OCI-LY1 (cell line): ENCODE measurements at regions not wholly inside any gene's neighbourhood (a gene's known extent, or its start where the extent isn't known, plus 50 kb on each side); places are given as distances from the start of the nearest gene placed in this dataset.

Experiments used
- H2AFZ ChIP-seq: fragments of 200-600 bp; sonication (generic), shearing (Covaris generic); 2 replicates; pipeline ENCODE4 v1.6.0; 2014; ENCODE audit warnings: antibody characterized with exemption, mild to moderate bottlenecking, low read length
- H3F3A ChIP-seq: fragments of 200-600 bp; sonication (generic), shearing (Covaris generic); 2 replicates; pipeline ENCODE4 v1.6.0; 2014; ENCODE audit warnings: mild to moderate bottlenecking, antibody characterized with exemption, low read length, moderate library complexity; ENCODE audit not compliant: insufficient read depth
- H3K27ac ChIP-seq: fragments of 200-600 bp; sonication (generic); 2 replicates; pipeline ENCODE4 v1.5.1; 2014; ENCODE audit warnings: low read length, mixed run types, mild to moderate bottlenecking, low read depth; ENCODE audit not compliant: poor library complexity, severe bottlenecking
- H3K27me3 ChIP-seq: fragments of 200-600 bp; sonication (generic); 2 replicates; pipeline ENCODE4 v1.6.0; 2014; ENCODE audit warnings: antibody characterized with exemption, mild to moderate bottlenecking, low read length, moderate library complexity; ENCODE audit not compliant: insufficient read depth
- H3K36me3 ChIP-seq: fragments of 200-600 bp; sonication (generic); 2 replicates; pipeline ENCODE4 v1.6.1; 2014; ENCODE audit warnings: mild to moderate bottlenecking, antibody characterized with exemption, low read length, moderate library complexity, mixed read lengths; ENCODE audit not compliant: insufficient read depth
- H3K4me1 ChIP-seq: fragments of 200-600 bp; sonication (generic); 2 replicates; pipeline ENCODE4 v1.5.1; 2014; ENCODE audit warnings: mild to moderate bottlenecking, low read length, moderate library complexity; ENCODE audit not compliant: insufficient read depth, severe bottlenecking
- H3K4me2 ChIP-seq: fragments of 200-600 bp; sonication (generic), shearing (Covaris generic); 2 replicates; pipeline ENCODE4 v1.6.1; 2014; ENCODE audit warnings: low read length
- H3K4me3 ChIP-seq: fragments of 200-600 bp; sonication (generic); 2 replicates; pipeline ENCODE4 v1.5.1; 2014; ENCODE audit warnings: low read length, low read depth, mild to moderate bottlenecking, mixed read lengths; ENCODE audit not compliant: poor library complexity, severe bottlenecking
- H3K79me2 ChIP-seq: fragments of 200-600 bp; shearing (Covaris generic); 2 replicates; pipeline ENCODE4 v1.6.1; 2016; ENCODE audit warnings: mixed run types, low read length, mixed read lengths; ENCODE audit not compliant: insufficient read depth
- H3K9ac ChIP-seq: fragments of 200-600 bp; sonication (generic), shearing (Covaris generic); 2 replicates; pipeline ENCODE4 v1.6.1; 2014; ENCODE audit warnings: mild to moderate bottlenecking, low read length, mixed read lengths
- H3K9me2 ChIP-seq: fragments of 200-600 bp; sonication (generic), shearing (Covaris generic); 2 replicates; pipeline ENCODE4 v1.6.1; 2014; ENCODE audit warnings: low read depth, mild to moderate bottlenecking, low read length, mixed read lengths
- H3K9me3 ChIP-seq: fragments of 200-600 bp; shearing (Covaris generic); 2 replicates; pipeline ENCODE4 v1.6.1; 2014; ENCODE audit warnings: low read length, mixed read lengths
- H4K20me1 ChIP-seq: fragments of 200-600 bp; sonication (generic), shearing (Covaris generic); 2 replicates; pipeline ENCODE4 v1.6.0; 2016; ENCODE audit warnings: mild to moderate bottlenecking, low read length; ENCODE audit not compliant: insufficient read depth
- EZH2 ChIP-seq: fragments of 200-600 bp; sonication (generic), shearing (Covaris generic); IDR thresholded peaks from 2 replicates; pipeline ENCODE4 v1.8.0; 2017; ENCODE audit warnings: borderline replicate concordance, mixed run types, mild to moderate bottlenecking, antibody characterized with exemption, low read length, moderate library complexity, mixed read lengths
- TF ChIP-seq, protein P1 (sequence below): fragments of 200-600 bp; sonication (generic), shearing (Covaris generic); IDR thresholded peaks from 2 replicates; pipeline ENCODE4 v1.5.1; 2017; ENCODE audit warnings: mild to moderate bottlenecking, antibody characterized with exemption, low read length, moderate library complexity, mixed read lengths

- Histone ChIP-seq H3K9ac (no peak overlapping the region), H3K27me3 (no peaks in the 10 kb centered on the region), H3F3A (no peaks in the 10 kb centered on the region), H3K4me1 (no peaks in the 10 kb centered on the region), H3K4me2 (no peak overlapping the region), H4K20me1 (no peaks in the 10 kb centered on the region), H2AFZ (no peak overlapping the region), H3K79me2 (no peaks in the 10 kb centered on the region), H3K4me3 (no peak overlapping the region), H3K9me3 (no peaks in the 10 kb centered on the region), H3K36me3 (no peaks in the 10 kb centered on the region), H3K9me2 (no peaks in the 10 kb centered on the region), H3K27ac (no peak overlapping the region)
- TF ChIP-seq, protein P1, sequence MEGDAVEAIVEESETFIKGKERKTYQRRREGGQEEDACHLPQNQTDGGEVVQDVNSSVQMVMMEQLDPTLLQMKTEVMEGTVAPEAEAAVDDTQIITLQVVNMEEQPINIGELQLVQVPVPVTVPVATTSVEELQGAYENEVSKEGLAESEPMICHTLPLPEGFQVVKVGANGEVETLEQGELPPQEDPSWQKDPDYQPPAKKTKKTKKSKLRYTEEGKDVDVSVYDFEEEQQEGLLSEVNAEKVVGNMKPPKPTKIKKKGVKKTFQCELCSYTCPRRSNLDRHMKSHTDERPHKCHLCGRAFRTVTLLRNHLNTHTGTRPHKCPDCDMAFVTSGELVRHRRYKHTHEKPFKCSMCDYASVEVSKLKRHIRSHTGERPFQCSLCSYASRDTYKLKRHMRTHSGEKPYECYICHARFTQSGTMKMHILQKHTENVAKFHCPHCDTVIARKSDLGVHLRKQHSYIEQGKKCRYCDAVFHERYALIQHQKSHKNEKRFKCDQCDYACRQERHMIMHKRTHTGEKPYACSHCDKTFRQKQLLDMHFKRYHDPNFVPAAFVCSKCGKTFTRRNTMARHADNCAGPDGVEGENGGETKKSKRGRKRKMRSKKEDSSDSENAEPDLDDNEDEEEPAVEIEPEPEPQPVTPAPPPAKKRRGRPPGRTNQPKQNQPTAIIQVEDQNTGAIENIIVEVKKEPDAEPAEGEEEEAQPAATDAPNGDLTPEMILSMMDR, result no peak
- TF ChIP-seq EZH2, result no peak
Observed at GRCh38 chr9:109609060-109609459, 111.0 kb upstream of the PTPN3 start.

DNA sequence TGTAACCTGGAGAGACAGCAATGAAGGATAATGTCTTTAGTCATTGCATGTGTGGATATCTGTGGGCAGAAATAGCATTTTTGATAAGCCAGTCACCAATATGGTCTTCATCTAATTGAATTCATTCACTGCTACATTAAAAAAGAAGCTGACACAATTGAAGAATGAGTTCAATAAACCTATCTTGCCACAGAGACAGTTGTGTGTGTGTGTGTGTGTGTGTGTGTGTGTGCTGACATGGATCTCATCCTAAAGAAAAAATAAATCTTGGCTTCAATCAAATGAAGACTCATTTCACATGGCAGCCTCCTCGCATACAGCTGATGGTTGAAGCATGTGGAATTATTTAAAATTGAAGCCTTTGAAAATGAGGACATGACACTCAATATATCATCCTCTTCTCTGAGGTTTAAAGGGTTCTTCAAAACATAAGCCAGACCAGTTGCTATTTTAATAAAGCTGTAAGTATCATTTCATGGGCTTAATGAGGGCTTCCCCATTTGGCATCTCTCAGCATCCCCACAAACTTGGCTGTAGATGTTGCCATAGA lies 118.5 kb upstream of the PTPN3 start:
- no peak for TF ChIP-seq EZH2

DNA sequence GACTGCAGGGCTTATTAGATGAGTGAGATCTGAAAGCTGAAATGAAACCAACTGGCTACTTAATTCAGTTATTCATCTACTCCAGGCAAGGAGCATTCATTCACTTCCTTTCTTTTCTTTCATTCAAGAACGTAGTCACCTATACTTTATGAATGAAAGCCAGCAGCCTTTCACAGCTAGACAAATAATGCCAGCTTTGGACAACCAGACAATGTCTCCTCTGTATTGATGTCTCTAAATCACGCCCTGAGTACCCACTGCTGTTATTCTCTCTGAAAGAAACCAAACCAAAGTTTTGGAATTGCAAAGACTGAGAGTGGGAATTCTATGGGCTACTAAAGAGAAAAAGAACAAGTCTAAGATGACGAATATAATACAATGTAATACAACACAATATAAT lies 121.2 kb upstream of the PTPN3 start:
- no peaks in the 10 kb centered on the region for H3K27me3 ChIP-seq
- no peaks in the 10 kb centered on the region for H3K79me2 ChIP-seq
- H3F3A ChIP-seq, result no peaks in the 10 kb centered on the region
- H3K27ac ChIP-seq, result no peak overlapping the region
- H3K4me2 ChIP-seq, result no peak overlapping the region
- H3K4me3 ChIP-seq, result no peak overlapping the region
- H3K36me3 ChIP-seq, result no peaks in the 10 kb centered on the region
- no peaks in the 10 kb centered on the region for H3K4me1 ChIP-seq
- H3K9me3 ChIP-seq, result no peaks in the 10 kb centered on the region
- no peaks in the 10 kb centered on the region for H3K9me2 ChIP-seq
- TF ChIP-seq EZH2, result no peak
- TF ChIP-seq, protein P1, result no peak
- no peaks in the 10 kb centered on the region for H4K20me1 ChIP-seq
- no peak overlapping the region for H3K9ac ChIP-seq
- no peak overlapping the region for H2AFZ ChIP-seq

More for the DNA sequence above, 118.5 kb upstream of the PTPN3 start:
- H3F3A ChIP-seq, result no peaks in the 10 kb centered on the region
- H3K4me2 ChIP-seq, result no peak overlapping the region
- no peaks in the 10 kb centered on the region for H3K36me3 ChIP-seq
- no peaks in the 10 kb centered on the region for H3K9me2 ChIP-seq
- H3K27me3 ChIP-seq, result no peaks in the 10 kb centered on the region
- no peaks in the 10 kb centered on the region for H3K79me2 ChIP-seq
- H2AFZ ChIP-seq, result no peak overlapping the region
- H3K9me3 ChIP-seq, result no peaks in the 10 kb centered on the region
- no peak overlapping the region for H3K9ac ChIP-seq
- no peaks in the 10 kb centered on the region for H3K4me1 ChIP-seq
- no peak overlapping the region for H3K27ac ChIP-seq
- H3K4me3 ChIP-seq, result no peak overlapping the region
- no peaks in the 10 kb centered on the region for H4K20me1 ChIP-seq

- no peaks in the 10 kb centered on the region for H3K27me3 ChIP-seq
- no peaks in the 10 kb centered on the region for H3K4me1 ChIP-seq
- no peaks in the 10 kb centered on the region for H3K79me2 ChIP-seq
- H3K9me3 ChIP-seq, result no peaks in the 10 kb centered on the region
- no peak overlapping the region for H3K9ac ChIP-seq
- no peak overlapping the region for H3K4me3 ChIP-seq
- no peaks in the 10 kb centered on the region for H4K20me1 ChIP-seq
- no peaks in the 10 kb centered on the region for H3F3A ChIP-seq
- no peak overlapping the region for H2AFZ ChIP-seq
- no peaks in the 10 kb centered on the region for H3K36me3 ChIP-seq
- no peak overlapping the region for H3K27ac ChIP-seq
- H3K9me2 ChIP-seq, result no peaks in the 10 kb centered on the region
- no peak overlapping the region for H3K4me2 ChIP-seq
- TF ChIP-seq, protein P1, result no peak
- no peak for TF ChIP-seq EZH2
Observed at GRCh38 chr9:109624143-109624542, 126.0 kb upstream of the PTPN3 start.
